KMS-11 (cell line): ENCODE measurements at regions not wholly inside any gene's neighbourhood (a gene's known extent, or its start where the extent isn't known, plus 50 kb on each side); places are given as distances from the start of the nearest gene placed in this dataset.

Experiments
- H2AFZ ChIP-seq: fragments of 200-600 bp; sonication (generic); 2 replicates; pipeline ENCODE4 v1.6.1; 2016; ENCODE audit warnings: antibody characterized with exemption, mixed run types, low read depth
- H3K27ac ChIP-seq: fragments of 200-600 bp; sonication (generic); 2 replicates; pipeline ENCODE4 v1.6.1; 2016; ENCODE audit warnings: mild to moderate bottlenecking, mixed run types
- H3K27me3 ChIP-seq: fragments of 200-600 bp; sonication (generic); 2 replicates; pipeline ENCODE4 v1.6.1; 2017; ENCODE audit warnings: mild to moderate bottlenecking, low read depth, mixed run types, moderate library complexity; ENCODE audit not compliant: insufficient read depth
- H3K36me3 ChIP-seq: fragments of 200-600 bp; sonication (generic); 2 replicates; pipeline ENCODE4 v1.6.1; 2017; ENCODE audit warnings: mild to moderate bottlenecking, mixed run types; ENCODE audit not compliant: insufficient read depth
- H3K4me1 ChIP-seq: fragments of 200-600 bp; sonication (generic); 2 replicates; pipeline ENCODE4 v1.6.1; 2016; ENCODE audit warnings: mild to moderate bottlenecking, low read depth, mixed run types; ENCODE audit not compliant: poor library complexity, severe bottlenecking
- H3K4me2 ChIP-seq: fragments of 200-600 bp; sonication (generic); 2 replicates; pipeline ENCODE4 v1.7.0; 2016; ENCODE audit warnings: mild to moderate bottlenecking, mixed run types
- H3K4me3 ChIP-seq: fragments of 200-600 bp; sonication (generic); IDR thresholded peaks from 2 replicates; pipeline ENCODE4 v1.6.1; 2017; ENCODE audit warnings: low read depth, low read length, mixed read lengths; ENCODE audit not compliant: insufficient read depth
- H3K79me2 ChIP-seq: fragments of 200-600 bp; sonication (generic); 2 replicates; pipeline ENCODE4 v1.6.1; 2016; ENCODE audit warnings: low read depth, mixed run types; ENCODE audit not compliant: insufficient read depth
- H3K9ac ChIP-seq: fragments of 200-600 bp; sonication (generic); 2 replicates; pipeline ENCODE4 v1.6.1; 2016; ENCODE audit warnings: mild to moderate bottlenecking, mixed run types
- H4K20me1 ChIP-seq: fragments of 200-600 bp; sonication (generic); 2 replicates; pipeline ENCODE4 v1.6.1; 2016; ENCODE audit warnings: mild to moderate bottlenecking, mixed run types; ENCODE audit not compliant: insufficient read depth
- TF ChIP-seq, protein P1 (sequence below): fragments of 200-600 bp; sonication (generic); conservative IDR thresholded peaks from 2 replicates; pipeline ENCODE4 v1.6.1; 2017; ENCODE audit warnings: low read depth, mild to moderate bottlenecking, antibody characterized with exemption, low read length, moderate library complexity, mixed read lengths

DNA sequence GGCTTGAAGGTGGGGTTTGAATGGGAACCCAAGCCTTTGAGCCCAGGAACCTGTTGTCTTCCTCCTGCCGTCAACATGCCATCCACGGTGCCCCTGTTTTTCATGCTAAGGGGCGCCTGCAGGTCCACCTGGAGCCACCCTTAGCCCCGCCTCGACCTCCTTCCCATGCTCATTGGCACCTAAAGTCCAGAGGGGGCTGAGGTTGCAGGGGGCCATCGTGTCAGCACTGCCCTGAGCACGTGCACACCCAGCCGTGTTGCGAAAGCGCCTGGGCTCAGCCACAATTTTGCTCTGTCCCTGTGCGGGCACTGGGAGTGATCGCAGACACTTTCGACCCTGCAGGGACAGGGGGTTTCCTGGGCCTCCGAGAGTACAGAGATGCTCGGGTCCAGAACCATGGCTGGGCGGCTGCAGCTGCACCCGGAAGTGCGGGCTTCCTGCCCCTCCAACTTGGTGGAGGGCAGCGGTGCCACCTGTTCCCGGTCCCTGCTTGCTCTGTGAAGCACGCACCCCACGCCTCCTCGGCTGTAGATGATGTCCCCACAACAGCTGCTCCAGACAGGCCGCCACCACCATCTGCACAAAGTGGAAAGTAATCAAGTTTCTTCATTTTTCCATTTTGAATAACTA, 454.7 kb downstream of the CDH8 start:
- H3K9ac ChIP-seq: no peak overlapping the region
- H4K20me1 ChIP-seq: no peaks in the 10 kb centered on the region
- H3K79me2 ChIP-seq: no peaks in the 10 kb centered on the region
- H3K4me1 ChIP-seq: no peaks in the 10 kb centered on the region
- H3K36me3 ChIP-seq: no peaks in the 10 kb centered on the region
- H3K4me2 ChIP-seq: no peak overlapping the region
- H2AFZ ChIP-seq: no peak overlapping the region
- TF ChIP-seq, protein P1, sequence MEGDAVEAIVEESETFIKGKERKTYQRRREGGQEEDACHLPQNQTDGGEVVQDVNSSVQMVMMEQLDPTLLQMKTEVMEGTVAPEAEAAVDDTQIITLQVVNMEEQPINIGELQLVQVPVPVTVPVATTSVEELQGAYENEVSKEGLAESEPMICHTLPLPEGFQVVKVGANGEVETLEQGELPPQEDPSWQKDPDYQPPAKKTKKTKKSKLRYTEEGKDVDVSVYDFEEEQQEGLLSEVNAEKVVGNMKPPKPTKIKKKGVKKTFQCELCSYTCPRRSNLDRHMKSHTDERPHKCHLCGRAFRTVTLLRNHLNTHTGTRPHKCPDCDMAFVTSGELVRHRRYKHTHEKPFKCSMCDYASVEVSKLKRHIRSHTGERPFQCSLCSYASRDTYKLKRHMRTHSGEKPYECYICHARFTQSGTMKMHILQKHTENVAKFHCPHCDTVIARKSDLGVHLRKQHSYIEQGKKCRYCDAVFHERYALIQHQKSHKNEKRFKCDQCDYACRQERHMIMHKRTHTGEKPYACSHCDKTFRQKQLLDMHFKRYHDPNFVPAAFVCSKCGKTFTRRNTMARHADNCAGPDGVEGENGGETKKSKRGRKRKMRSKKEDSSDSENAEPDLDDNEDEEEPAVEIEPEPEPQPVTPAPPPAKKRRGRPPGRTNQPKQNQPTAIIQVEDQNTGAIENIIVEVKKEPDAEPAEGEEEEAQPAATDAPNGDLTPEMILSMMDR: no peak
- H3K27ac ChIP-seq: no peak overlapping the region
- H3K27me3 ChIP-seq: no peaks in the 10 kb centered on the region
- no peak overlapping the region for H3K4me3 ChIP-seq

DNA sequence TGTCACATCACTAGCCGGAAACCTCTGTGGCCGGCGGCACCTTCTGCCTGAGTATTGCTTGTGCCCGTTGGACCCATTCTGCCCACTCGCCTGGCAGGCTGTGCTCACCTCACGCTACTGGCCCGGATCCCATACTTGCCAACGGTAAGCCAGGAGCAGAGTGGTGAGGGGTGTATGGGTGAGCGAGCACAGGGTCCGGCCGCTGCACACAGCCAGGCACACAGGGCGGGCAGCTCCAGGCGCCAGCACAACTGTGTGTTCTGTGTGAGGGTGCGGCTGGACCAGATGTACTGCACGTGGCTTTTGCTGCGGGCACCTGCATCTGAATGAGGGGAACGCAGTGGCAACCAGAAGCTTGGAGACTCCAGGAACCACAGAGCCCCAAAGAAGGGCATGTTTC, 455.7 kb downstream of the CDH8 start:
- TF ChIP-seq, protein P1: no peak
- Histone ChIP-seq H3K4me3 (no peak overlapping the region), H3K4me1 (no peaks in the 10 kb centered on the region), H3K9ac (no peak overlapping the region), H3K27ac (no peak overlapping the region), H4K20me1 (no peaks in the 10 kb centered on the region), H3K27me3 (no peaks in the 10 kb centered on the region), H3K36me3 (no peaks in the 10 kb centered on the region), H2AFZ (no peak overlapping the region), H3K79me2 (no peaks in the 10 kb centered on the region), H3K4me2 (no peak overlapping the region)

DNA sequence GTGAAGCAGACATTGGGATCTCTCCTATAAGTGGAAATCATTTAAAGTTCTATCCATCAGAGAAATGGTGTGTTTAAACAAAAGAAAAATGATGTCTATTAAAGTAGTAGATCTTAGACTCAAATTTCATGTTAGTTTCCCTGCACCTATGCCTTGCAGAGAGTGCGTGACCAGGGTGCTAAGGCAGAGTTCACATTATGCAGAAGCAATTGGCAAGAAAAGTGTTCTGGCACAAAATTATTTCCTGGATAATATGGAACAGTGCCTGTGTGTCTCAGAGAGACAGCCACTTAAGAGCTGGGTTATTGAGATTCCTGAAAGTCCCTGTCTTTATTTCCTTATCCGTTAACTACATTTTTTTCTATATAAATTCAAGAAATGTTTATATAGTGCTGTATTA, 457.0 kb downstream of the CDH8 start:
- H4K20me1 ChIP-seq: no peaks in the 10 kb centered on the region
- H3K27me3 ChIP-seq: no peaks in the 10 kb centered on the region
- H3K4me3 ChIP-seq: no peak overlapping the region
- H2AFZ ChIP-seq: no peak overlapping the region
- TF ChIP-seq, protein P1: no peak
- no peaks in the 10 kb centered on the region for H3K79me2 ChIP-seq
- no peak overlapping the region for H3K4me2 ChIP-seq
- H3K36me3 ChIP-seq: no peaks in the 10 kb centered on the region
- H3K4me1 ChIP-seq: no peaks in the 10 kb centered on the region
- no peak overlapping the region for H3K27ac ChIP-seq
- H3K9ac ChIP-seq: no peak overlapping the region

DNA sequence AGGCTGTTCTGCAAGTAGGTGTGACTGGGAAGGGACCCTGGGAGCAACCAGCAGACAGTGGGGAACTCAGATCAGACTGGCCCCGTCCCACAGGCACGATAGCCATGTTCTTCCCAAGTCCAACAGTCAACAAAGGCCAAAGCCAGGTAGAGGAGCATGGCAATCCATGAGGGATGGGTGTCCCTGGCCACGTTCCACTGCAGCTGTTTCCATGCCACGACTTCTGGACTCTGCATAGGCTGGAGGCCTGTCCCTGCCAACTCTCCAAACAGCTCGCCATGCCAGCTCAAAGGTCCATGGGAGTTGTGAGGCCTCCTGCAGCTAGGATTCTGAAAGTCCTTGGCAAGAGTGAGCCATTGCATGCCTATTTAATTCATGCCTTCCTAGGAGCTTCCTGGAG, 459.8 kb downstream of the CDH8 start:
- Histone ChIP-seq H4K20me1 (no peaks in the 10 kb centered on the region), H3K4me3 (no peak overlapping the region), H3K4me2 (no peak overlapping the region), H3K9ac (no peak overlapping the region), H3K27ac (no peak overlapping the region), H3K36me3 (no peaks in the 10 kb centered on the region), H3K4me1 (no peaks in the 10 kb centered on the region), H2AFZ (no peak overlapping the region), H3K79me2 (no peaks in the 10 kb centered on the region), H3K27me3 (no peaks in the 10 kb centered on the region)
- TF ChIP-seq, protein P1: no peak
